C4-2B (cell line): ENCODE measurements at regions not wholly inside any gene's neighbourhood (a gene's known extent, or its start where the extent isn't known, plus 50 kb on each side); places are given as distances from the start of the nearest gene placed in this dataset.

ENCODE experiments used
- H3K27ac ChIP-seq: fragments of 450-650 bp; 2 replicates; pipeline ENCODE4 v1.5.1; 2017
- CTCF ChIP-seq: fragments of 450-650 bp; conservative IDR thresholded peaks from 2 replicates; pipeline ENCODE4 v1.5.1; 2017; ENCODE audit warnings: mild to moderate bottlenecking
- ZFX ChIP-seq: fragments of 450-650 bp; IDR thresholded peaks from 2 replicates; pipeline ENCODE4 v1.6.1; 2017

GRCh38 chr3:64345371-64345770 lies 120.1 kb upstream of the PRICKLE2 start:
- no peak for TF ChIP-seq CTCF
- no peak for TF ChIP-seq ZFX
- H3K27ac ChIP-seq: no peak overlapping the region

- no peak overlapping the region for H3K27ac ChIP-seq
- no peak for TF ChIP-seq ZFX
- TF ChIP-seq CTCF: no peak
Observed at GRCh38 chr3:64344721-64345207, 119.5 kb upstream of the PRICKLE2 start.

GRCh38 chr3:64343689-64344430 lies 118.6 kb upstream of the PRICKLE2 start:
- TF ChIP-seq CTCF (no peak), ZFX (no peak)
- no peak overlapping the region for H3K27ac ChIP-seq

- no peak for TF ChIP-seq CTCF
- TF ChIP-seq ZFX: no peak
- H3K27ac ChIP-seq: no peak overlapping the region
Observed at GRCh38 chr3:64342940-64343688, 117.8 kb upstream of the PRICKLE2 start.

- H3K27ac ChIP-seq: no peak overlapping the region
- TF ChIP-seq ZFX (no peak), CTCF (no peak)
Observed at GRCh38 chr3:64341296-64341695, 116.0 kb upstream of the PRICKLE2 start.

GRCh38 chr3:64340641-64341101 lies 115.4 kb upstream of the PRICKLE2 start:
- H3K27ac ChIP-seq: no peak overlapping the region
- TF ChIP-seq ZFX (no peak), CTCF (no peak)

GRCh38 chr3:64336488-64336887 lies 111.2 kb upstream of the PRICKLE2 start:
- TF ChIP-seq ZFX: no peak
- TF ChIP-seq CTCF: no peak
- no peak overlapping the region for H3K27ac ChIP-seq
